ENCODE measurements at regions not wholly inside any gene's neighbourhood (a gene's known extent, or its start where the extent isn't known, plus 50 kb on each side); places are given as distances from the start of the nearest gene placed in this dataset.

DNA sequence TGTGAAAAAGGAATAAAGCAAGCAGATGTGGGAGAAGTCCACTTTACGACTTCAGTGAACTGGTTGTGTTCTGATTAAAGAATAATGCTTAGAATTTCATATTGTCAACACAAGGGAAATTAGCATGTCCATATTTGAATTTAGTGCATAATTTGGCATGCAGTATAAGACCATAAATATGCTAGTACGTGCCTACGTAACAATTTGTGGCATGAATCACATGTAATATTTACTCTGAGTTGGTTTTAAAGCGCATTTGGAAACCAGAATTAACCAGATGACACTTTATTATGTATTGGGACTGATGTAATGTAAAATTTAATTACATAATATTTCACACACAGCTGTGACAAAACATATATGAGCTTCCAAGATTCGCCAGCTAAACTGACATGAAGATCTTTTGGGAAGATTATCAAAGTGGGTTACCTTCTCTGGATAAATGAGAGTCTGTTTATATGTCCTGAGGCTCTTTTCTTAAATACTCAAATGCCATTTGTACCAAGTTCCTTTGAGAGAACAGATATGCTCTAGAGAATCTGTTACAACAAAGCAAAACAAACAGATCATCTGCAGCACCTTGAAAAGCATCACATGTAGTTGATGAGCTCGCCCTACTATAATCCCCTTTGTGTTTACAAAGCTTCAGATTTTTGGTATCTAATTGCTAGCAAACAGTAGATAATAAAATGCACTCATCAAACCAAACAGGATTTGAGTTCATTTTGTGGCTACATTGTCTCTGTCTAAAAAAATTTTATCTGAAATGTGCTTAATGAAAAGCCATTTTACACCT is 1468.6 kb downstream of the CDH11 start:
- TF ChIP-seq SIN3A (IDR thresholded peaks at IDR 0.05; ENCODE audit: borderline replicate concordance, insufficient read depth, low read length) (no peak), TAF1 (IDR thresholded peaks at IDR 0.05; ENCODE audit: borderline replicate concordance, insufficient read depth, low read length) (no peak), POLR2AphosphoS5 (IDR thresholded peaks at IDR 0.05; ENCODE audit: low read depth, low read length) (no peak), FOXP2 (optimal IDR thresholded peaks at IDR 0.05; ENCODE audit: borderline replicate concordance, extremely low read depth, extremely low read length, insufficient read depth) (no peak)
- TF ChIP-seq, protein P1, sequence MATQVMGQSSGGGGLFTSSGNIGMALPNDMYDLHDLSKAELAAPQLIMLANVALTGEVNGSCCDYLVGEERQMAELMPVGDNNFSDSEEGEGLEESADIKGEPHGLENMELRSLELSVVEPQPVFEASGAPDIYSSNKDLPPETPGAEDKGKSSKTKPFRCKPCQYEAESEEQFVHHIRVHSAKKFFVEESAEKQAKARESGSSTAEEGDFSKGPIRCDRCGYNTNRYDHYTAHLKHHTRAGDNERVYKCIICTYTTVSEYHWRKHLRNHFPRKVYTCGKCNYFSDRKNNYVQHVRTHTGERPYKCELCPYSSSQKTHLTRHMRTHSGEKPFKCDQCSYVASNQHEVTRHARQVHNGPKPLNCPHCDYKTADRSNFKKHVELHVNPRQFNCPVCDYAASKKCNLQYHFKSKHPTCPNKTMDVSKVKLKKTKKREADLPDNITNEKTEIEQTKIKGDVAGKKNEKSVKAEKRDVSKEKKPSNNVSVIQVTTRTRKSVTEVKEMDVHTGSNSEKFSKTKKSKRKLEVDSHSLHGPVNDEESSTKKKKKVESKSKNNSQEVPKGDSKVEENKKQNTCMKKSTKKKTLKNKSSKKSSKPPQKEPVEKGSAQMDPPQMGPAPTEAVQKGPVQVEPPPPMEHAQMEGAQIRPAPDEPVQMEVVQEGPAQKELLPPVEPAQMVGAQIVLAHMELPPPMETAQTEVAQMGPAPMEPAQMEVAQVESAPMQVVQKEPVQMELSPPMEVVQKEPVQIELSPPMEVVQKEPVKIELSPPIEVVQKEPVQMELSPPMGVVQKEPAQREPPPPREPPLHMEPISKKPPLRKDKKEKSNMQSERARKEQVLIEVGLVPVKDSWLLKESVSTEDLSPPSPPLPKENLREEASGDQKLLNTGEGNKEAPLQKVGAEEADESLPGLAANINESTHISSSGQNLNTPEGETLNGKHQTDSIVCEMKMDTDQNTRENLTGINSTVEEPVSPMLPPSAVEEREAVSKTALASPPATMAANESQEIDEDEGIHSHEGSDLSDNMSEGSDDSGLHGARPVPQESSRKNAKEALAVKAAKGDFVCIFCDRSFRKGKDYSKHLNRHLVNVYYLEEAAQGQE (IDR thresholded peaks at IDR 0.05; ENCODE audit: insufficient read depth in 1 of 2, low read depth in 2 of 2, low read length in 2 of 2): no peak

DNA sequence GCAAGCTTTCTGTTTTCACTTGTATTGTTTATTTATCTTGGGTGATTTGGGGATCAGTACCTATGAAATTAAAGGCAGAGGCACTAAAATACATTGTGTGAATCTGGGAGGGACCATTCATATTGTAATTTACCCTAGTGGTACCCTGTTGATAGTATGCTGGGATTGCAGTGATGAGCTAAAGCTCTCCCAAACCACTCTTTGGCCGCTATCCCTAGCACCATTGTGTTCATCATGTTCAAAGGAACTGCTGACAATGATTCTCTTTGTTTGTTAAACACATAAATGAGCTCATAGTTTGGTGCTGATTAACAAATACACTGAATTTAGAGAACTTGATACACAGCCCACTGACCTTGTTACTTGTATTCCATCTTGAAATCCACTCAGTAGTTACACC is 1469.8 kb downstream of the CDH11 start:
- TF ChIP-seq POLR2AphosphoS5 (IDR thresholded peaks at IDR 0.05; ENCODE audit: low read depth, low read length) (no peak), FOXP2 (optimal IDR thresholded peaks at IDR 0.05; ENCODE audit: borderline replicate concordance, extremely low read depth, extremely low read length, insufficient read depth) (no peak), SIN3A (IDR thresholded peaks at IDR 0.05; ENCODE audit: borderline replicate concordance, insufficient read depth, low read length) (no peak), TAF1 (IDR thresholded peaks at IDR 0.05; ENCODE audit: borderline replicate concordance, insufficient read depth, low read length) (no peak)
- TF ChIP-seq, protein P1 (IDR thresholded peaks at IDR 0.05; ENCODE audit: insufficient read depth in 1 of 2, low read depth in 2 of 2, low read length in 2 of 2): no peak

DNA sequence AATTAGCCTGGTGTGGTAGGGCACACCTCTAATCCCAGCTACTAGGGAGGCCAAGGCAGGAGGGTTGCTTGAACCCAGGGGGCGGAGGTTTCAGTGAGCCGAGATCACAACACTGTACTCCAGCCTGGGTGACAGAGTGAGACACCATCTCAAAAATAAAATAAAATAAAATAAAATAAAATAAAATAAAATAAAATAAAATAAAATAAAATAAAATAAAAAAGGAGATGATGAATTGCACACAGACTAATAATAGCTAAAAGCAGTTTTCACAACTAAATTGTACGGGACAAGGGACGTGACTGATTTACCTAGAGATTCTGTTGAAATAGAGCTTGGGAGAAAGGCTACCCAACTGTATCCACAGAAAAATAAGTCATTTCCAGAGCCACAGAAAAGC is 1471.3 kb downstream of the CDH11 start:
- TF ChIP-seq, protein P1 (IDR thresholded peaks at IDR 0.05; ENCODE audit: insufficient read depth in 1 of 2, low read depth in 2 of 2, low read length in 2 of 2): no peak
- TF ChIP-seq POLR2AphosphoS5 (IDR thresholded peaks at IDR 0.05; ENCODE audit: low read depth, low read length) (no peak), SIN3A (IDR thresholded peaks at IDR 0.05; ENCODE audit: borderline replicate concordance, insufficient read depth, low read length) (no peak), TAF1 (IDR thresholded peaks at IDR 0.05; ENCODE audit: borderline replicate concordance, insufficient read depth, low read length) (no peak), FOXP2 (optimal IDR thresholded peaks at IDR 0.05; ENCODE audit: borderline replicate concordance, extremely low read depth, extremely low read length, insufficient read depth) (no peak)

DNA sequence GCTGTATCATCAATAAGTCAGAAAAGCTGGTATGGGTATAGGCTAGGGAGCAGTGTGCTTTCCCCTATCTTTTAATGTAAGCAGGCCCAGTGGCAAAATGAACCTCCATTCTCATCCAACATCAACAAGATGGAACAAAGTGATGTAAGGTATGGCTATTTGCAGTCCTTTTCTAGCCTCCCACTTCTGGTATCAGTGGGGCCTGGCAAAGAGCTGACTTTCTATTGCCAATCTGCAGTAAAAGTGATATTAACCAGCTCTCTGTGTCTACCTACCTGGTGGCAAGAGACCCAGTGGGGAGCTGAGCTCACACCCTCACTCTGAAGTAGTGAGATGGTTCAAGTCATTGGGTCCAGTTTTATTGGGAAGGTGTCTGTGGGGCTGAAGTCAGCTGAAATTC is 1492.6 kb downstream of the CDH11 start:
- TF ChIP-seq SIN3A (IDR thresholded peaks at IDR 0.05; ENCODE audit: borderline replicate concordance, insufficient read depth, low read length) (no peak), POLR2AphosphoS5 (IDR thresholded peaks at IDR 0.05; ENCODE audit: low read depth, low read length) (no peak)
- TF ChIP-seq, protein P1 (IDR thresholded peaks at IDR 0.05; ENCODE audit: insufficient read depth in 1 of 2, low read depth in 2 of 2, low read length in 2 of 2): no peak

Data from PFSK-1 (cell line).